MM.1S (cell line): ENCODE measurements at regions not wholly inside any gene's neighbourhood (a gene's known extent, or its start where the extent isn't known, plus 50 kb on each side); places are given as distances from the start of the nearest gene placed in this dataset.

ENCODE experiments used
- EZH2 ChIP-seq: fragments of 300-600 bp; sonication (generic); optimal IDR thresholded peaks from 2 replicates; pipeline ENCODE3; 2017; ENCODE audit warnings: low read depth, mild to moderate bottlenecking, antibody characterized with exemption, low read length, mixed read lengths
- TF ChIP-seq, protein P1 (sequence below): fragments of 300-600 bp; sonication (generic); IDR thresholded peaks from 2 replicates; pipeline ENCODE4 v1.5.1; 2016; ENCODE audit warnings: antibody characterized with exemption, low read length, mixed read lengths

DNA sequence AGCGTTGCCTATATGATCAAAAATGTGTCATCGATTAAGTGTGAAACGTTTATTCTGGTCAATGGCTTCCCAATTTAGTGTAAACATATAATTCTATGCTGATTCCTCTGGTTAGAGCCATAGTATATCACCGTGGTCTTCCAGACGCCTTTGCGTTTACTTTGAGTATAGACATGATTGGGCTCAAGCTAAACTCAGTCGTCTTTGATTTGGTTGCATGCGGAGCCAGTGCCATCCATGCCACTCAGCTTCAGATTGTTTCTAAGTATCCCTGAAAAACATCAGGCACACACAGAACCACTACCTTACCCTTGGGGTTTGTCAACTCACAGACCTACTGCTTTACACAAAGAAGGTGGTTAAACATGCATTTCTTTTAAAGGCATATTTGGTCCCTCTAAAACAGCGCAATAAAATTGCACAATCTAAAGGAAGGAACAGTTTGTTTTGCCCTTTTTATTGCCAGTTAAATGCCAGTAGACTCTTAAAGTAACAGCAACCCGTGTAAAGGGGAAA lies 273.6 kb upstream of the KLF6 start:
- TF ChIP-seq, protein P1, sequence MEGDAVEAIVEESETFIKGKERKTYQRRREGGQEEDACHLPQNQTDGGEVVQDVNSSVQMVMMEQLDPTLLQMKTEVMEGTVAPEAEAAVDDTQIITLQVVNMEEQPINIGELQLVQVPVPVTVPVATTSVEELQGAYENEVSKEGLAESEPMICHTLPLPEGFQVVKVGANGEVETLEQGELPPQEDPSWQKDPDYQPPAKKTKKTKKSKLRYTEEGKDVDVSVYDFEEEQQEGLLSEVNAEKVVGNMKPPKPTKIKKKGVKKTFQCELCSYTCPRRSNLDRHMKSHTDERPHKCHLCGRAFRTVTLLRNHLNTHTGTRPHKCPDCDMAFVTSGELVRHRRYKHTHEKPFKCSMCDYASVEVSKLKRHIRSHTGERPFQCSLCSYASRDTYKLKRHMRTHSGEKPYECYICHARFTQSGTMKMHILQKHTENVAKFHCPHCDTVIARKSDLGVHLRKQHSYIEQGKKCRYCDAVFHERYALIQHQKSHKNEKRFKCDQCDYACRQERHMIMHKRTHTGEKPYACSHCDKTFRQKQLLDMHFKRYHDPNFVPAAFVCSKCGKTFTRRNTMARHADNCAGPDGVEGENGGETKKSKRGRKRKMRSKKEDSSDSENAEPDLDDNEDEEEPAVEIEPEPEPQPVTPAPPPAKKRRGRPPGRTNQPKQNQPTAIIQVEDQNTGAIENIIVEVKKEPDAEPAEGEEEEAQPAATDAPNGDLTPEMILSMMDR = no peak
- no peak for TF ChIP-seq EZH2
